GM12801 (cell line): ENCODE measurements at regions not wholly inside any gene's neighbourhood (a gene's known extent, or its start where the extent isn't known, plus 50 kb on each side); places are given as distances from the start of the nearest gene placed in this dataset.

Source experiments
- CTCF ChIP-seq: IDR thresholded peaks from one replicate; pipeline ENCODE4 v1.5.1; 2011; ENCODE audit warnings: control low read depth; ENCODE audit not compliant: insufficient read length; ENCODE audit errors: extremely low read depth

- TF ChIP-seq CTCF: no peak
These were observed 149.4 kb upstream of the NDUFV2 start for GRCh38 chr18:8952769-8953760.

GRCh38 chr18:8957731-8958130 is 144.8 kb upstream of the NDUFV2 start:
- TF ChIP-seq CTCF: no peak

GRCh38 chr18:8958660-8959059 is 143.8 kb upstream of the NDUFV2 start:
- no peak for TF ChIP-seq CTCF

- no peak for TF ChIP-seq CTCF
These were observed 142.9 kb upstream of the NDUFV2 start for GRCh38 chr18:8959551-8960135.

GRCh38 chr18:8960740-8961657 is 141.5 kb upstream of the NDUFV2 start:
- TF ChIP-seq CTCF: no peak

- TF ChIP-seq CTCF: no peak
These were observed 140.2 kb upstream of the NDUFV2 start for GRCh38 chr18:8962192-8962779.
